Neutrophil (primary cell): ENCODE measurements at regions not wholly inside any gene's neighbourhood (a gene's known extent, or its start where the extent isn't known, plus 50 kb on each side); places are given as distances from the start of the nearest gene placed in this dataset.

ENCODE experiments used
- H3K27ac ChIP-seq: fragments of 200-600 bp; sonication (generic); 2 replicates; pipeline ENCODE4 v1.5.1; 2016; ENCODE audit warnings: mild to moderate bottlenecking, moderate library complexity
- H3K27me3 ChIP-seq: fragments of 200-600 bp; sonication (generic); 2 replicates; pipeline ENCODE4 v1.6.0; 2016; ENCODE audit warnings: mild to moderate bottlenecking
- H3K36me3 ChIP-seq: fragments of 200-600 bp; sonication (generic); 2 replicates; pipeline ENCODE4 v1.5.1; 2017
- H3K4me1 ChIP-seq, 2 experiments: fragments of 200-600 bp in 1 of 2; sonication (generic) in 1 of 2; 1 replicate in 1 of 2; 2 replicates in 1 of 2; pipeline versions ENCODE4 v1.5.1 to v1.6.1; 2013 to 2016; ENCODE audit warnings: low read depth in 1 of 2, low read length in 1 of 2, mild to moderate bottlenecking in 1 of 2, moderate library complexity in 1 of 2; ENCODE audit not compliant: control insufficient read depth in 1 of 2, insufficient read depth in 1 of 2
- H3K4me3 ChIP-seq, 2 experiments: fragments of 200-600 bp in 1 of 2; sonication (generic) in 1 of 2; 1 replicate in 1 of 2; 2 replicates in 1 of 2; pipeline ENCODE4 v1.5.1; 2013 to 2016; ENCODE audit warnings: low read depth in 1 of 2, low read length in 1 of 2, mild to moderate bottlenecking in 1 of 2, moderate library complexity in 1 of 2
- H3K9me3 ChIP-seq: fragments of 200-600 bp; sonication (generic); 2 replicates; pipeline ENCODE4 v1.5.1; 2016
- CTCF ChIP-seq: fragments of 200-600 bp; sonication (generic); IDR thresholded peaks from 2 replicates; pipeline ENCODE4 v1.5.1; 2016; ENCODE audit warnings: antibody characterized with exemption

- Histone ChIP-seq H3K4me3 (no peak overlapping the region), H3K4me1 (no peaks in the 10 kb centered on the region), H3K36me3 (no peaks in the 10 kb centered on the region), H3K27me3 (no peaks in the 10 kb centered on the region), H3K9me3 (no peaks in the 10 kb centered on the region), H3K27ac (no peak overlapping the region)
- no peak for TF ChIP-seq CTCF
These were observed 67.7 kb upstream of the HMGXB4 start for GRCh38 chr22:35189559-35189958.

DNA sequence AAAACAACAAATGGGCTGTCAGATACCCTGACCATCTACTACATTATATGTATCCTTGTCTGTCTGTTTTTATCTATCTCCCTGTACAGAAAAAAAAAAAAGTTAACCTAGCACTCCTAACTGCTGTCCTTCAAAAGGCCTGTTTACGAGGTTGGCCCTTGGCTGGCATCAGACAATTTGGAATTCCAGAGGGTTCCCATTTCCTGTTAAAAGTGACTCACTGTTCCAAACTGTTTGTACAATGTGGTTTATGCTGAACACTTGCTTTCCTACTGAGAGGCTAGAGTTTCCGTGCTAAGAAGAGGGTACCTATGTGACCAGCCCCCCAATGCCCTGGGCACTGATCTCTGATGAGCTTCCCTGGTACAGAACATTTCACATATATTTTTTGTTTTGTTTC is 65.9 kb upstream of the HMGXB4 start:
- H3K4me1 ChIP-seq = no peaks in the 10 kb centered on the region
- H3K4me3 ChIP-seq = no peak overlapping the region
- no peaks in the 10 kb centered on the region for H3K36me3 ChIP-seq
- no peaks in the 10 kb centered on the region for H3K27me3 ChIP-seq
- no peak overlapping the region for H3K27ac ChIP-seq
- H3K9me3 ChIP-seq = no peaks in the 10 kb centered on the region
- TF ChIP-seq CTCF = no peak

DNA sequence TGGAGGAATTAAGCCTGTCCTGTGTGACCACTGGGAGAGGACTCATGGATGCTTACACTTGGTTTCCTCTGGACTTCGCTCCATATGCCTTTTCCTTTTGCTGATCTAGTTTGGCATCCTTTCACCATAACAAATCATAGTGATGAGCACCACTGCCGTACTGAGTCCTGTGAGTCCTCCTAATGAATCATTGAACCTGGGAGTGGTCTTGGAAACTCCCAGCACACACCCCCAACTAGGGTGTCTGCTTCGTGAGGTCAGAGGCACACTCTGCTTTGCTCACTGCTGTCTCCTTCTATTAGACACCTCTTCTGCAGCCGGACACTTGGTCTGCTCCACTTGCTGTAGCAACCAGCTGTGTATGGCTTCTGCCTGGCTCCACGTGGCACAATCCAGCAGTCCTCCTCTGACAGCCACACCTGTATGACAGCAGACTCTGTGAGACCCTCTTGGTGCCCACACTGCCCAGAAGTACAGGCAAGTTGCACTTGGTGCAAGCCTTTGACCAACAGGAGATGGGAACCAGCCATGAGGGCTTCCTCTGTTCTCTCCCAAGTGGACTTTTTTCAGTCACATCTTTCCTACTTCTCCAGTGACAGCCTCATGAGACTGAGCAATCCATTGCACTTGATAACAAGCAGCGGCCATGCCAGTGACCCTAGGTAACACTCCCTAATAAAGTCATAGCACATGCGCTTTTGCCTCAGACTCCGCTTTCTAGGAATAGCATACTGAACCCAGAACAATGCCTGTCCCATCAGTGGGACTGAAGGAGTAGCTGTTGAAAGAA is 65.0 kb upstream of the HMGXB4 start:
- H3K4me3 ChIP-seq = no peak overlapping the region
- H3K36me3 ChIP-seq = no peaks in the 10 kb centered on the region
- H3K27me3 ChIP-seq = peaks cover 6% of the 10 kb centered on the region
- no peaks in the 10 kb centered on the region for H3K9me3 ChIP-seq
- no peak for TF ChIP-seq CTCF
- H3K4me1 ChIP-seq = no peaks in the 10 kb centered on the region
- H3K27ac ChIP-seq = no peak overlapping the region

GRCh38 chr22:35195226-35195625 is 62.1 kb upstream of the HMGXB4 start:
- Histone ChIP-seq H3K4me1 (no peaks in the 10 kb centered on the region), H3K9me3 (no peaks in the 10 kb centered on the region), H3K36me3 (no peaks in the 10 kb centered on the region), H3K27ac (no peak overlapping the region), H3K4me3 (no peak overlapping the region), H3K27me3 (peaks cover 21% of the 10 kb centered on the region)
- no peak for TF ChIP-seq CTCF

GRCh38 chr22:35195821-35196220 is 61.5 kb upstream of the HMGXB4 start:
- Histone ChIP-seq H3K4me3 (no peak overlapping the region), H3K27me3 (peaks cover 21% of the 10 kb centered on the region), H3K9me3 (no peaks in the 10 kb centered on the region), H3K4me1 (no peaks in the 10 kb centered on the region), H3K27ac (no peak overlapping the region), H3K36me3 (no peaks in the 10 kb centered on the region)
- no peak for TF ChIP-seq CTCF
